ENCODE measurements at regions not wholly inside any gene's neighbourhood (a gene's known extent, or its start where the extent isn't known, plus 50 kb on each side); places are given as distances from the start of the nearest gene placed in this dataset.

GRCh38 chr19:5216141-5216847, 124.3 kb downstream of the PTPRS start:
- no peak for TF ChIP-seq CTCF (IDR thresholded peaks at IDR 0.05; ENCODE audit: low read depth, low read length)
- H3K4me3 ChIP-seq (ENCODE audit: low read depth, low read length): no peak overlapping the region

- no peak for TF ChIP-seq CTCF (IDR thresholded peaks at IDR 0.05; ENCODE audit: low read depth, low read length)
- H3K4me3 ChIP-seq (ENCODE audit: low read depth, low read length): no peak overlapping the region
These were observed 125.2 kb downstream of the PTPRS start for GRCh38 chr19:5215431-5215830.

- TF ChIP-seq CTCF (IDR thresholded peaks at IDR 0.05; ENCODE audit: low read depth, low read length): no peak
- no peak overlapping the region for H3K4me3 ChIP-seq (ENCODE audit: low read depth, low read length)
These were observed 125.7 kb downstream of the PTPRS start for GRCh38 chr19:5214902-5215301.

- H3K4me3 ChIP-seq (ENCODE audit: low read depth, low read length): no peak overlapping the region
- no peak for TF ChIP-seq CTCF (IDR thresholded peaks at IDR 0.05; ENCODE audit: low read depth, low read length)
These were observed 126.2 kb downstream of the PTPRS start for GRCh38 chr19:5214371-5214770.

- H3K4me3 ChIP-seq (ENCODE audit: low read depth, low read length): no peak overlapping the region
- no peak for TF ChIP-seq CTCF (IDR thresholded peaks at IDR 0.05; ENCODE audit: low read depth, low read length)
These were observed 126.9 kb downstream of the PTPRS start for GRCh38 chr19:5213667-5214066.

- TF ChIP-seq CTCF (IDR thresholded peaks at IDR 0.05; ENCODE audit: low read depth, low read length): no peak
- H3K4me3 ChIP-seq (ENCODE audit: low read depth, low read length): no peak overlapping the region
These were observed 128.5 kb downstream of the PTPRS start for GRCh38 chr19:5212101-5212500.

GRCh38 chr19:5211217-5211822, 129.3 kb downstream of the PTPRS start:
- TF ChIP-seq CTCF (IDR thresholded peaks at IDR 0.05; ENCODE audit: low read depth, low read length): no peak
- no peak overlapping the region for H3K4me3 ChIP-seq (ENCODE audit: low read depth, low read length)
